NB4 (cell line): ENCODE measurements at regions not wholly inside any gene's neighbourhood (a gene's known extent, or its start where the extent isn't known, plus 50 kb on each side); places are given as distances from the start of the nearest gene placed in this dataset.

Source experiments
- CTCF ChIP-seq: IDR thresholded peaks from one replicate; pipeline ENCODE4 v1.5.1; 2012; ENCODE audit warnings: low read depth, low read length
- MYC ChIP-seq: IDR thresholded peaks from 2 replicates; pipeline ENCODE4 v1.6.1; 2011; ENCODE audit warnings: low read depth, low read length
- POLR2A ChIP-seq: IDR thresholded peaks from 2 replicates; pipeline ENCODE4 v1.6.1; 2011; ENCODE audit warnings: mild to moderate bottlenecking; ENCODE audit not compliant: insufficient read length; ENCODE audit errors: extremely low read depth

GRCh38 chr12:98221243-98221808, 294.1 kb upstream of the TMPO start:
- TF ChIP-seq CTCF (no peak), MYC (no peak), POLR2A (no peak)
